ENCODE measurements at regions not wholly inside any gene's neighbourhood (a gene's known extent, or its start where the extent isn't known, plus 50 kb on each side); places are given as distances from the start of the nearest gene placed in this dataset.

- H3K36me3 ChIP-seq, result no peaks in the 10 kb centered on the region
- 100% methylated on average over 1 of the region's 1 CpG for WGBS, 2 donors (ENCODE audit: low coverage in 1 of 2)
- no peak overlapping the region for H3K27ac ChIP-seq
- no peaks in the 10 kb centered on the region for H3K27me3 ChIP-seq
- no peak overlapping the region for H3K4me3 ChIP-seq
- H3K4me1 ChIP-seq, result peaks cover 0 to 3% (median 0%) of the 10 kb centered on the region in 3 donors
- H3K9me3 ChIP-seq, result no peaks in the 10 kb centered on the region
- no peak for ATAC-seq
- TF ChIP-seq POLR2AphosphoS5 (IDR thresholded peaks at IDR 0.05), result no peak
Measured at GRCh38 chr11:95331161-95331560, 100.2 kb upstream of the SESN3 start.

GRCh38 chr11:95330302-95330701 lies 99.3 kb upstream of the SESN3 start:
- no peaks in the 10 kb centered on the region for H3K9me3 ChIP-seq
- no peaks in the 10 kb centered on the region for H3K36me3 ChIP-seq
- no CpG with 5 or more reads among the region's 1 CpG for WGBS, 2 donors (ENCODE audit: low coverage in 1 of 2)
- H3K27ac ChIP-seq, result no peak overlapping the region
- H3K4me3 ChIP-seq, result no peak overlapping the region
- no peaks in the 10 kb centered on the region for H3K27me3 ChIP-seq
- ATAC-seq, result no peak
- H3K4me1 ChIP-seq, result no peaks in the 10 kb centered on the region
- no peak for TF ChIP-seq EP300 (IDR thresholded peaks at IDR 0.05)
- no peak for TF ChIP-seq CTCF (IDR thresholded peaks at IDR 0.05)
- TF ChIP-seq POLR2A (IDR thresholded peaks at IDR 0.05), result no peak
- TF ChIP-seq POLR2AphosphoS5 (IDR thresholded peaks at IDR 0.05), result no peak

- TF ChIP-seq POLR2AphosphoS5 (IDR thresholded peaks at IDR 0.05), result no peak
- TF ChIP-seq CTCF (IDR thresholded peaks at IDR 0.05), result no peak
- no peak for TF ChIP-seq EP300 (IDR thresholded peaks at IDR 0.05)
- TF ChIP-seq POLR2A (IDR thresholded peaks at IDR 0.05), result no peak
- ATAC-seq, result no peak
- no peaks in the 10 kb centered on the region for H3K9me3 ChIP-seq
- H3K27me3 ChIP-seq, result no peaks in the 10 kb centered on the region
- H3K36me3 ChIP-seq, result no peaks in the 10 kb centered on the region
- no peaks in the 10 kb centered on the region for H3K4me1 ChIP-seq
- 29% methylated on average over 2 of the region's 2 CpGs; no CpG with 5 or more reads in 1 of the 2 donors for WGBS, 2 donors (ENCODE audit: low coverage in 1 of 2)
- no peak overlapping the region for H3K27ac ChIP-seq
- no peak overlapping the region for H3K4me3 ChIP-seq
Measured at GRCh38 chr11:95327273-95327948, 96.4 kb upstream of the SESN3 start.

- Histone ChIP-seq H3K4me3 (no peak overlapping the region), H3K9me3 (no peaks in the 10 kb centered on the region), H3K36me3 (no peaks in the 10 kb centered on the region), H3K27me3 (no peaks in the 10 kb centered on the region), H3K4me1 (no peaks in the 10 kb centered on the region), H3K27ac (no peak overlapping the region)
- WGBS, 2 donors (ENCODE audit: low coverage in 1 of 2), result 82 to 97% methylated on average over 4 to 7 of the region's 8 CpGs
- ATAC-seq, result no peak
- TF ChIP-seq POLR2AphosphoS5 (IDR thresholded peaks at IDR 0.05), result no peak
- no peak for TF ChIP-seq CTCF (IDR thresholded peaks at IDR 0.05)
- TF ChIP-seq POLR2A (IDR thresholded peaks at IDR 0.05), result no peak
- TF ChIP-seq EP300 (IDR thresholded peaks at IDR 0.05), result no peak
Measured at GRCh38 chr11:95325777-95326258, 94.8 kb upstream of the SESN3 start.

GRCh38 chr11:95324826-95325225 lies 93.8 kb upstream of the SESN3 start:
- ATAC-seq, result no peak
- TF ChIP-seq POLR2AphosphoS5 (IDR thresholded peaks at IDR 0.05), result no peak
- no peak for TF ChIP-seq POLR2A (IDR thresholded peaks at IDR 0.05)
- TF ChIP-seq EP300 (IDR thresholded peaks at IDR 0.05), result no peak
- no peak for TF ChIP-seq CTCF (IDR thresholded peaks at IDR 0.05)
- WGBS, 2 donors (ENCODE audit: low coverage in 1 of 2), result 62 to 100% methylated on average over 1 of the region's 1 CpG

More at GRCh38 chr11:95324826-95325225, 93.8 kb upstream of the SESN3 start:
- H3K36me3 ChIP-seq, result no peaks in the 10 kb centered on the region
- H3K4me3 ChIP-seq, result no peak overlapping the region
- no peaks in the 10 kb centered on the region for H3K27me3 ChIP-seq
- H3K9me3 ChIP-seq, result no peaks in the 10 kb centered on the region
- H3K4me1 ChIP-seq, result no peaks in the 10 kb centered on the region
- no peak overlapping the region for H3K27ac ChIP-seq
